ENCODE measurements at regions not wholly inside any gene's neighbourhood (a gene's known extent, or its start where the extent isn't known, plus 50 kb on each side); places are given as distances from the start of the nearest gene placed in this dataset.

GRCh38 chr13:84098273-84098672 lies 216.0 kb upstream of the SLITRK1 start (continued):
- TF ChIP-seq, protein P1, sequence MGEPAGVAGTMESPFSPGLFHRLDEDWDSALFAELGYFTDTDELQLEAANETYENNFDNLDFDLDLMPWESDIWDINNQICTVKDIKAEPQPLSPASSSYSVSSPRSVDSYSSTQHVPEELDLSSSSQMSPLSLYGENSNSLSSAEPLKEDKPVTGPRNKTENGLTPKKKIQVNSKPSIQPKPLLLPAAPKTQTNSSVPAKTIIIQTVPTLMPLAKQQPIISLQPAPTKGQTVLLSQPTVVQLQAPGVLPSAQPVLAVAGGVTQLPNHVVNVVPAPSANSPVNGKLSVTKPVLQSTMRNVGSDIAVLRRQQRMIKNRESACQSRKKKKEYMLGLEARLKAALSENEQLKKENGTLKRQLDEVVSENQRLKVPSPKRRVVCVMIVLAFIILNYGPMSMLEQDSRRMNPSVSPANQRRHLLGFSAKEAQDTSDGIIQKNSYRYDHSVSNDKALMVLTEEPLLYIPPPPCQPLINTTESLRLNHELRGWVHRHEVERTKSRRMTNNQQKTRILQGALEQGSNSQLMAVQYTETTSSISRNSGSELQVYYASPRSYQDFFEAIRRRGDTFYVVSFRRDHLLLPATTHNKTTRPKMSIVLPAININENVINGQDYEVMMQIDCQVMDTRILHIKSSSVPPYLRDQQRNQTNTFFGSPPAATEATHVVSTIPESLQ (CRISPR knock-in tag; IDR thresholded peaks at IDR 0.05): no peak
- TF ChIP-seq, protein P2, sequence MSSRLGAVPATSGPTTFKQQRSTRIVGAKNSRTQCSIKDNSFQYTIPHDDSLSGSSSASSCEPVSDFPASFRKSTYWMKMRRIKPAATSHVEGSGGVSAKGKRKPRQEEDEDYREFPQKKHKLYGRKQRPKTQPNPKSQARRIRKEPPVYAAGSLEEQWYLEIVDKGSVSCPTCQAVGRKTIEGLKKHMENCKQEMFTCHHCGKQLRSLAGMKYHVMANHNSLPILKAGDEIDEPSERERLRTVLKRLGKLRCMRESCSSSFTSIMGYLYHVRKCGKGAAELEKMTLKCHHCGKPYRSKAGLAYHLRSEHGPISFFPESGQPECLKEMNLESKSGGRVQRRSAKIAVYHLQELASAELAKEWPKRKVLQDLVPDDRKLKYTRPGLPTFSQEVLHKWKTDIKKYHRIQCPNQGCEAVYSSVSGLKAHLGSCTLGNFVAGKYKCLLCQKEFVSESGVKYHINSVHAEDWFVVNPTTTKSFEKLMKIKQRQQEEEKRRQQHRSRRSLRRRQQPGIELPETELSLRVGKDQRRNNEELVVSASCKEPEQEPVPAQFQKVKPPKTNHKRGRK (CRISPR knock-in tag; IDR thresholded peaks at IDR 0.05; ENCODE audit: borderline replicate concordance): no peak
- TF ChIP-seq, protein P3, sequence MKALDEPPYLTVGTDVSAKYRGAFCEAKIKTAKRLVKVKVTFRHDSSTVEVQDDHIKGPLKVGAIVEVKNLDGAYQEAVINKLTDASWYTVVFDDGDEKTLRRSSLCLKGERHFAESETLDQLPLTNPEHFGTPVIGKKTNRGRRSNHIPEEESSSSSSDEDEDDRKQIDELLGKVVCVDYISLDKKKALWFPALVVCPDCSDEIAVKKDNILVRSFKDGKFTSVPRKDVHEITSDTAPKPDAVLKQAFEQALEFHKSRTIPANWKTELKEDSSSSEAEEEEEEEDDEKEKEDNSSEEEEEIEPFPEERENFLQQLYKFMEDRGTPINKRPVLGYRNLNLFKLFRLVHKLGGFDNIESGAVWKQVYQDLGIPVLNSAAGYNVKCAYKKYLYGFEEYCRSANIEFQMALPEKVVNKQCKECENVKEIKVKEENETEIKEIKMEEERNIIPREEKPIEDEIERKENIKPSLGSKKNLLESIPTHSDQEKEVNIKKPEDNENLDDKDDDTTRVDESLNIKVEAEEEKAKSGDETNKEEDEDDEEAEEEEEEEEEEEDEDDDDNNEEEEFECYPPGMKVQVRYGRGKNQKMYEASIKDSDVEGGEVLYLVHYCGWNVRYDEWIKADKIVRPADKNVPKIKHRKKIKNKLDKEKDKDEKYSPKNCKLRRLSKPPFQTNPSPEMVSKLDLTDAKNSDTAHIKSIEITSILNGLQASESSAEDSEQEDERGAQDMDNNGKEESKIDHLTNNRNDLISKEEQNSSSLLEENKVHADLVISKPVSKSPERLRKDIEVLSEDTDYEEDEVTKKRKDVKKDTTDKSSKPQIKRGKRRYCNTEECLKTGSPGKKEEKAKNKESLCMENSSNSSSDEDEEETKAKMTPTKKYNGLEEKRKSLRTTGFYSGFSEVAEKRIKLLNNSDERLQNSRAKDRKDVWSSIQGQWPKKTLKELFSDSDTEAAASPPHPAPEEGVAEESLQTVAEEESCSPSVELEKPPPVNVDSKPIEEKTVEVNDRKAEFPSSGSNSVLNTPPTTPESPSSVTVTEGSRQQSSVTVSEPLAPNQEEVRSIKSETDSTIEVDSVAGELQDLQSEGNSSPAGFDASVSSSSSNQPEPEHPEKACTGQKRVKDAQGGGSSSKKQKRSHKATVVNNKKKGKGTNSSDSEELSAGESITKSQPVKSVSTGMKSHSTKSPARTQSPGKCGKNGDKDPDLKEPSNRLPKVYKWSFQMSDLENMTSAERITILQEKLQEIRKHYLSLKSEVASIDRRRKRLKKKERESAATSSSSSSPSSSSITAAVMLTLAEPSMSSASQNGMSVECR (CRISPR knock-in tag; IDR thresholded peaks at IDR 0.05; ENCODE audit: borderline replicate concordance): no peak
- no peak for TF ChIP-seq NFYB (CRISPR knock-in tag; conservative IDR thresholded peaks at IDR 0.05; ENCODE audit: low read depth)
- no peak for TF ChIP-seq JAZF1 (CRISPR knock-in tag; IDR thresholded peaks at IDR 0.05)
- TF ChIP-seq ZNF532 (CRISPR knock-in tag; IDR thresholded peaks at IDR 0.05; ENCODE audit: borderline replicate concordance): no peak
- TF ChIP-seq, protein P4, sequence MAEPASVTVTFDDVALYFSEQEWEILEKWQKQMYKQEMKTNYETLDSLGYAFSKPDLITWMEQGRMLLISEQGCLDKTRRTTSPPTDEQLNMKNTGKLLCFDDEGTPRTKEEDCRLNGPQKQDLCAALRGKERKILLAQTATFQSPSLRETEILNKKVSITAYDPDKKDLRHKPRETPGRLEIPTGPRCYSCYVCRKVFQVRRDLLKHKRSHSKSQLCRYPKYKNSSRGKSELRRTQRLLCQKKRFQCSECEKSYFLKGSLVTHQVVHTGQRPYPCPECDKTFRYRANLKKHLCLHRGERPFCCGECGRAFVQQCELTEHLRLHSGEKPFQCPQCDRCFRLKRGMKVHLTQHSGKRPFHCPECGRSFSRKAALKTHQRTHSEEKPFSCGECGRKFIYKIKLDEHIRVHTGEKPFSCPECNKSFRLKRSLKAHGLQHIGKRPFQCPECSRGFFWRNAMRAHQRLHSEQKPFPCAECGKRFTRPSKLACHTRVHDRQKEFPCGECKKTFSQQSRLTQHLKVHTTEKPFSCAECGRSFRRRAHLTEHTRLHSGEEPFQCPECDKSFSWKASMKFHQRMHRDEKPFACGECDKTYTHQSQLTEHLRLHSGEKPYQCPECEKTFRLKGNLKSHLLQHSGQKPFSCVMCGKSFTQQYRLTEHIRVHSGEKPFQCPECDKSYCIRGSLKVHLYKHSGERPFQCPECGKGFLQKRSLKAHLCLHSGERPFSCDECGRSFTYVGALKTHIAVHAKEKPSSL (CRISPR knock-in tag; conservative IDR thresholded peaks at IDR 0.05): no peak
- TF ChIP-seq FOXP1 (CRISPR knock-in tag; IDR thresholded peaks at IDR 0.05; ENCODE audit: borderline replicate concordance): no peak
- TF ChIP-seq, protein P5, sequence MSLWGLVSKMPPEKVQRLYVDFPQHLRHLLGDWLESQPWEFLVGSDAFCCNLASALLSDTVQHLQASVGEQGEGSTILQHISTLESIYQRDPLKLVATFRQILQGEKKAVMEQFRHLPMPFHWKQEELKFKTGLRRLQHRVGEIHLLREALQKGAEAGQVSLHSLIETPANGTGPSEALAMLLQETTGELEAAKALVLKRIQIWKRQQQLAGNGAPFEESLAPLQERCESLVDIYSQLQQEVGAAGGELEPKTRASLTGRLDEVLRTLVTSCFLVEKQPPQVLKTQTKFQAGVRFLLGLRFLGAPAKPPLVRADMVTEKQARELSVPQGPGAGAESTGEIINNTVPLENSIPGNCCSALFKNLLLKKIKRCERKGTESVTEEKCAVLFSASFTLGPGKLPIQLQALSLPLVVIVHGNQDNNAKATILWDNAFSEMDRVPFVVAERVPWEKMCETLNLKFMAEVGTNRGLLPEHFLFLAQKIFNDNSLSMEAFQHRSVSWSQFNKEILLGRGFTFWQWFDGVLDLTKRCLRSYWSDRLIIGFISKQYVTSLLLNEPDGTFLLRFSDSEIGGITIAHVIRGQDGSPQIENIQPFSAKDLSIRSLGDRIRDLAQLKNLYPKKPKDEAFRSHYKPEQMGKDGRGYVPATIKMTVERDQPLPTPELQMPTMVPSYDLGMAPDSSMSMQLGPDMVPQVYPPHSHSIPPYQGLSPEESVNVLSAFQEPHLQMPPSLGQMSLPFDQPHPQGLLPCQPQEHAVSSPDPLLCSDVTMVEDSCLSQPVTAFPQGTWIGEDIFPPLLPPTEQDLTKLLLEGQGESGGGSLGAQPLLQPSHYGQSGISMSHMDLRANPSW (CRISPR knock-in tag; conservative IDR thresholded peaks at IDR 0.05; ENCODE audit: low read depth): no peak
- TF ChIP-seq, protein P6, sequence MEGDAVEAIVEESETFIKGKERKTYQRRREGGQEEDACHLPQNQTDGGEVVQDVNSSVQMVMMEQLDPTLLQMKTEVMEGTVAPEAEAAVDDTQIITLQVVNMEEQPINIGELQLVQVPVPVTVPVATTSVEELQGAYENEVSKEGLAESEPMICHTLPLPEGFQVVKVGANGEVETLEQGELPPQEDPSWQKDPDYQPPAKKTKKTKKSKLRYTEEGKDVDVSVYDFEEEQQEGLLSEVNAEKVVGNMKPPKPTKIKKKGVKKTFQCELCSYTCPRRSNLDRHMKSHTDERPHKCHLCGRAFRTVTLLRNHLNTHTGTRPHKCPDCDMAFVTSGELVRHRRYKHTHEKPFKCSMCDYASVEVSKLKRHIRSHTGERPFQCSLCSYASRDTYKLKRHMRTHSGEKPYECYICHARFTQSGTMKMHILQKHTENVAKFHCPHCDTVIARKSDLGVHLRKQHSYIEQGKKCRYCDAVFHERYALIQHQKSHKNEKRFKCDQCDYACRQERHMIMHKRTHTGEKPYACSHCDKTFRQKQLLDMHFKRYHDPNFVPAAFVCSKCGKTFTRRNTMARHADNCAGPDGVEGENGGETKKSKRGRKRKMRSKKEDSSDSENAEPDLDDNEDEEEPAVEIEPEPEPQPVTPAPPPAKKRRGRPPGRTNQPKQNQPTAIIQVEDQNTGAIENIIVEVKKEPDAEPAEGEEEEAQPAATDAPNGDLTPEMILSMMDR (IDR thresholded peaks at IDR 0.05): no peak
